ENCODE measurements at regions not wholly inside any gene's neighbourhood (a gene's known extent, or its start where the extent isn't known, plus 50 kb on each side); places are given as distances from the start of the nearest gene placed in this dataset.

GRCh38 chr13:68927387-68928026 lies 1180.1 kb upstream of the ATXN8OS start:
- Histone ChIP-seq H3K4me3 (ENCODE audit: low read depth in 2 of 2, low read length in 2 of 2) (no peak overlapping the region), H3K27ac (ENCODE audit: low read length) (no peak overlapping the region), H3K4me1 (ENCODE audit: control insufficient read depth, insufficient read depth, low read length) (no peaks in the 10 kb centered on the region), H3K27me3 (ENCODE audit: control insufficient read depth, insufficient read depth, low read length) (no peaks in the 10 kb centered on the region), H3K36me3 (ENCODE audit: control insufficient read depth, insufficient read depth, low read length) (no peaks in the 10 kb centered on the region), H3K9me3 (ENCODE audit: control insufficient read depth, insufficient read depth, low read depth, low read length) (no peaks in the 10 kb centered on the region)
- peak; percentile 38 for DNase-seq (ENCODE audit: low read depth, low spot score)
- ATAC-seq = peak; percentile 78; the same call in 1 of the 2 replicates
- TF ChIP-seq CTCF (IDR thresholded peaks at IDR 0.05) = peak; percentile 73
- no peak for TF ChIP-seq TCF7L2 (IDR thresholded peaks at IDR 0.05; ENCODE audit: low read depth, low read length)
- in situ Hi-C loops (cut with HindIII; ENCODE audit: low pct_unique_long_range_greater_than_20kb, low sequenced_read_pairs) (no loop called here), intact Hi-C loops (cut with micrococcal nuclease; ENCODE audit: unreplicated experiment) (loop anchor here (10.0 kb wide), 2 partner anchors 113 to 623 kb away; no protein-coding TSS in a partner anchor)
- no TSS peak for BruUV-seq (replicated peaks)
- POLR2A ChIA-PET = interaction anchor here (0.7 kb wide), 1 partner anchor 349 kb away, joined by 4 read pairs; no protein-coding TSS in a partner anchor
- CTCF ChIA-PET = interaction anchor here (0.7 kb wide), 2 partner anchors 374 to 850 kb away, joined by 4 to 5 read pairs; no protein-coding TSS in a partner anchor

DNA sequence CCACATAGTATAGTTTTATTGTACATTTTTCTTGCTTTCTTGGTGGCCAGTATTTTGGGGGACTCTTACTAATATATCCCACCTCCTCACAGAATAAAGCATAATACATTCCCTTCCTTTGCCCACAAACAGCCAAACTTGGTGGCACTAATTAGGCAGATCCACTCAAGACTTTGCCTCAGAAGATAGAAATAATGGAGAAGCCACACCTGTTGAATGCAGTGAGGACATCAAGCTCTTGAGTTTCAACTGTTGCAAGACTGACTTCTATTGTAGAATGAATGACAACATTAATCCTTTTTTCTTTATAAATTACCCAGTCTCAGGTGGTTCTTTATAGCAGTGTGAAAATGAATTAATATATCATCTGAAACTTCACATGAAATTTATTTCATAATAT lies 1183.6 kb upstream of the ATXN8OS start:
- Histone ChIP-seq H3K27ac (ENCODE audit: low read length) (no peak overlapping the region), H3K4me1 (ENCODE audit: control insufficient read depth, insufficient read depth, low read length) (no peaks in the 10 kb centered on the region), H3K27me3 (ENCODE audit: control insufficient read depth, insufficient read depth, low read length) (no peaks in the 10 kb centered on the region), H3K9me3 (ENCODE audit: control insufficient read depth, insufficient read depth, low read depth, low read length) (no peaks in the 10 kb centered on the region), H3K36me3 (ENCODE audit: control insufficient read depth, insufficient read depth, low read length) (no peaks in the 10 kb centered on the region), H3K4me3 (ENCODE audit: low read depth in 2 of 2, low read length in 2 of 2) (no peak overlapping the region)
- ChIA-PET POLR2A (no interaction called here), CTCF (no interaction called here)
- BruUV-seq (replicated peaks) = no TSS peak
- intact Hi-C loops (cut with micrococcal nuclease; ENCODE audit: unreplicated experiment) = loop anchor here (10.0 kb wide), 2 partner anchors 109 to 619 kb away; no protein-coding TSS in a partner anchor
- DNase-seq (ENCODE audit: low read depth, low spot score) (no peak), ATAC-seq (no peak)
- no peak for TF ChIP-seq POLR2AphosphoS5 (IDR thresholded peaks at IDR 0.05; ENCODE audit: low read depth, low read length)
- no peak for TF ChIP-seq CTCF (IDR thresholded peaks at IDR 0.05)
- TF ChIP-seq TCF7L2 (IDR thresholded peaks at IDR 0.05; ENCODE audit: low read depth, low read length) = no peak
- TF ChIP-seq REST (IDR thresholded peaks at IDR 0.05; ENCODE audit: insufficient read depth in 1 of 2, low read depth in 2 of 2, low read length in 1 of 2) = no peak
- TF ChIP-seq SIN3A (IDR thresholded peaks at IDR 0.05; ENCODE audit: borderline replicate concordance, insufficient read depth, low read depth, low read length) = no peak
- in situ Hi-C loops (cut with HindIII; ENCODE audit: low pct_unique_long_range_greater_than_20kb, low sequenced_read_pairs) = no loop called here
